Stimulated activated CD4-positive, alpha-beta T cell treated with anti-CD3 and anti-CD28 coated beads, Interleukin-1b, Interleukin-23, amount 100 ng/mL, for 24 hours (primary cell): ENCODE measurements at regions not wholly inside any gene's neighbourhood (a gene's known extent, or its start where the extent isn't known, plus 50 kb on each side); places are given as distances from the start of the nearest gene placed in this dataset.

Source experiments
- DNase-seq, 4 experiments: peaks; one replicate each; pipeline ENCODE4 v3.0.0-alpha.2; 2020; ENCODE audit warnings: low read depth in 4 of 4, low spot score in 1 of 4

- no peak for DNase-seq
These were observed 115.5 kb downstream of the LHX9 start for GRCh38 chr1:198032668-198033067.

- no peak for DNase-seq
These were observed 115.9 kb upstream of the NEK7 start for GRCh38 chr1:198040880-198041279.

DNA sequence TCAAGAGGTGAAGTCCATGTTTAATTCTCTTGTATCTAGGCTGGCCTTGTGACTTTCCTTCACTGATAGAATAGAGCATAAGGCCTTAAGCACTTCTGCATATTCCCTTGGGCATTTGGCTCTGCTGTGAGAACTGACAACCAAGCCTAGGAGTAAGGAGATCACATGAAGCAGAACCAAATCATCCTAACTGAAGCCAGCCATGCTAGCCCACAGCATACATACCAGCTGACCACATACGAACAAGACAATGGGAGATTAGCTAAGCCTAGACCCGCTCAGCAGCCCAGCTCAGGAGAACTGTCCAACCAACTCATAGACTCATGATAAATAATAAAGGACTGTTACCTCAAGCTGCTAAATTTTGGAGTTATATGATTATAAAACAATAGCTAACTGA is 114.6 kb upstream of the NEK7 start:
- no peak for DNase-seq

DNA sequence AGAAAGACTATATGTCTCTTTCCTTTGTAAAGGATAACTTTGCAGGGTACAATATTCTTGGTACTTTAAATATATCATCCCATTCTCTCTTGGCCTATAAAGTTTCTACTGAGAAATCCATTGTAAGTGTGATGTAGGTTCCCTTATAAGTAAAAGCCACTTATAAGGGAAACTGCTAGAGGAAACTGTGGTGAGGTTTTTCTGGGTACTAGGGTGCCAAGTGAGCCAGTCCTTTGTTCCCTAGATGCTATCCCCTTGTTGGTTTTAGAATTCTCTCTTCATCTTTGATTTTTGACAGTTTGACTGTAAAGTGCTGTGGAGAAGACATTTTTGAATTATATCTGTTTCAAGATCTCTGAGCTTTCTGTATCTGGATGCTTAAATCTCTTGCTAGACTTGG is 108.9 kb upstream of the NEK7 start:
- no peak for DNase-seq

DNA sequence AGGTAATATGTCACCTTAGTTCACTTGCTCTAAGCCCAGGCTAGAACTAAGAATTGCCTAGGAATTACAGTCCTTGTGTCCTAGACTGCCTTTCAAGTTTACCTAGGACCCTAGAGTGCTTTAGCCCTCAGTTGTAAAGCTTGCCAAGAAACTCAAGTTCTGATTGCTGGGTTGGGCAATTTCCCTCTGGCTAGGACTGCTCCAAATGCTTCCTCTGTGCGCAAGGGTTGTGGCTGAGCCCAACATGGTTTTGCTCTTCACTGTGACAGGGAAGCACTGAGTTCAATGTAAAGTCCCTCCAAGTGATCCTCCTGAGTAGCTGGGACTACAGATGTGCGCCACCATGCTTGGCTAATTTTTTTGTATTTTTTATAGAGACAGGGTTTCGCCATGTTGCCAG is 102.3 kb upstream of the NEK7 start:
- no peak for DNase-seq

GRCh38 chr1:198056255-198056654 is 100.5 kb upstream of the NEK7 start:
- peak in 1 of 4 experiments; percentile 0 for DNase-seq

GRCh38 chr1:198064181-198064580 is 92.6 kb upstream of the NEK7 start:
- DNase-seq, result no peak

DNA sequence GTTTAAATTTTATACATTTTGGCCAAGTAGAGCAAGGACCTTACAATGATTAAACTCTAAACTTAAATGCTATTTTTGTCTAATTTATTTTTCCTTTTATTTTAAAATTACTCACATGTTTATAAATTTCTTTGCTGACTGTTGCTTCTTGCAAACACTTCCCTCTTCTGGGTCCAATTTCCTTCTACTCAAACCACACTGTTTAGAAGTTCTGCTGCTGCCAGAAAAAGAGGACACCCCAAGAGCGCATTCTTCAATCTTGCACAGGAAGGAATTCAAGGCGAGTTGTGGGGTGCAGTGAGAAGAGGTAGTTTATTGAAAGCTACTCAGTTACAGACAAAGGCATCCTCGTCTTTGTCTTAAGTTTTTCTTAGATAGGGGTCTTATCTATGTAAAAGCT is 88.5 kb upstream of the NEK7 start:
- DNase-seq, result no peak

DNA sequence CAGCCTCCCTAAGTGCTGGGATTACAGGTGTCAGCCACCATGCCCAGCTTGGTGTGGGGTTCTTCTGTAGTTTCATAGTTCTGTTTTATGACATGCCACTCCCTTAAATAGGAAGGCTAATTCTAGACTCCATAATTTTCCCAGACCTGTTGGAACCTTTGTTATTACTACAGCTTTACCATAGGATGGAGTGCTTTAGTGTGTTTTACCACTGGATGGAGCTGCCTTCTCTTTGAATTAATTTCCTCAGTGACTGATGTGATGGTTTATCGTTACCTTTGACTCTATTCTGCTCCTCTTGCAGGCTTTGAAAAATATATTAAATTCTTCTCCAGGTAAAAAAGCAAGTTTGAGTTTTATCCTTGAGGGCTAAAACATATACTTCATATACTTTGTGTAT is 84.6 kb upstream of the NEK7 start:
- DNase-seq, result no peak

- DNase-seq, result no peak
These were observed 81.5 kb upstream of the NEK7 start for GRCh38 chr1:198075296-198075695.

- DNase-seq, result no peak
These were observed 77.3 kb upstream of the NEK7 start for GRCh38 chr1:198079432-198079951.

GRCh38 chr1:198082576-198082975 is 74.2 kb upstream of the NEK7 start:
- no peak for DNase-seq

GRCh38 chr1:198083549-198083948 is 73.2 kb upstream of the NEK7 start:
- no peak for DNase-seq

DNA sequence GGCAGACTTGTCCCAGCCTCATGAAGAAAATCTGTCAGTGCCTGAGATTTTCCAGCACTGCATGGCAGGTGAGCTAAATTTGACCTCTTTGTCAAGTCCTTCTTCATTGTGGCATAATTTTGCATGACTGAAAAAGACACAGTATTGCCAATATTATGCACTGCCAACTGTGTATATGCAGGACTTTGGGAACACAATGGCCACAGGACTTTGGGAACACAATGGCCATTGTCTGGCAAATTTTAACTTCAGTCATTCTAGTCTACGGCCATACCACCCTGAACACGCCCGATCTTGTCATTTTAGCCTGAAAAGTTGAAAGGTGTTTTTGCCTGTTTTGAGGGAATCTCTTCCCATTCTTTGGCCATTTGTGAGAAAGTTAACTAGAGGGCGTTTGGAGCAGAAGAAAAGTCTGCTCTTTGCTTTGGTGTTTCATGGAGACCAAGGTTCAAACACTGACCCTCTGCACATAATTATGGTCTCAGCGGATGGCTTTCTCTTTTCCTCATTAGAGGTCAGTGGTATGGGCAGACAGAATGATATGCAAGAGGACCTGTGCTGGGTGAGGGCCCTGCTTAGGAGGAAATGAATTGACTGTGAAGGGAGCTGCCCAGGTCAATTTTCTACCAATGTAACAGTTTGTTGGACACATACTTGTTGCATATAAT is 72.4 kb upstream of the NEK7 start:
- DNase-seq, result no peak

DNA sequence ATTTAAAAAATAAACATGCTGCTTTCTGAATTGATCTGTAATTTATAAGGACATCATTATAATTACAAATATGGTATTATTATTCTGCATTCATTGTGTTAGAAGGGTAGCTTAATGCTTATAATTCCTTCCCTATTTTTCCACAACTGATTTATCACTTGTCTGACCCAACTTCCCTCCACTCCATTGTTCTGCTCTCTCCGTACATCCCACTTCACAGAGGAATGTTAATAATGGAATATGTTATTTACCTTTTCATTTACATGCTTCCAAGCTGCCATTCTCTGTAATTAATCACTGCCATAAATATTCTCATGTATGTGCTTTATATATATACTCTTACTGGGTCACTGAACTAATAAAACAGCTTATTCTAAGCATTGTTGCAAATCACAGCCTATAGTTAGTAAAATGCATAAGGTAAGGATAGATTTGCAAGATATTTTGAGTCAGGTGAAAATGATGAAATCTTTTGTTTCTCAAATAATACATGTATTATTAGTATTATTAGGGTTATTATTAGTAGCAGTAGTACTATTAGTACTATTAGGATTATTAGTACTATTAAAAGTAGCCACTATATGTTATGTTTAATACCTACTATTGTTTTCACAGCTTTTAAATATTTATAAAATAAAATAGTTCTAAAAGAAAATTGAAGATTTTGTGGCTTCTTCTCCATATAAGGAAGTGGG is 70.6 kb upstream of the NEK7 start:
- DNase-seq, result no peak

GRCh38 chr1:198087831-198088230 is 69.0 kb upstream of the NEK7 start:
- no peak for DNase-seq

DNA sequence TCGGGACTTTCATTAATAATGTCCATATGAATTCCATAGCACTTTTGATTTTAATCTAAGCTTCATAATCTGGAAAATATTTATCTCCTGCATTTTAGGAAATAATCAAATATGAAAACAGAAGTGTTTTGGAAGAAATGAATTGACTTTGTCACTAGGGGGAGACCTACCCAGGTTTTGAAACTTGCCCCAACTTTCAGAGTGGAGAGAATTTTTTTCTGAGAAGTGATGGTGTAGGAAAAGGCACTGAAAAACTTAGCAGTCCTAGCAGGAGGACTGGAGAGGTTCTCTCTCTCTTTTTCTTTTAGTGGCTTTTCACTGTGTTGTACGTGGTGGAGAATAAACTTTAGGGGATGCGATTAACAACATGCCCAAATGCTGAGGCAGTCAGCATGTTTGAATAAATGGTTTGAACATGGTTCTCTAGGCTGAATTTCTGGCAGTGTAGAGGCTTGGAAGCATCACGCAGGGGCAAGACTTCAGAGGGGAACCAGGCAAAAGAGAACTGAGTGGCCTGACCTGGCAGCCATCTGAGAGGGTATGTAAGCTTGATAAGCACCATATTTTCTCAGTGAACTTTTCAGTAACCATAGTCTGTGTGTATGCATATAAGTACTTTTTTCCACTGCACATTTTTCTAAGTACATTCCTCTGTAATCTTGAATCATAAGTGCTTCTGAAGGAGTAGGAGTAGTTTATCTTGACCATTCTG is 68.3 kb upstream of the NEK7 start:
- no peak for DNase-seq

DNA sequence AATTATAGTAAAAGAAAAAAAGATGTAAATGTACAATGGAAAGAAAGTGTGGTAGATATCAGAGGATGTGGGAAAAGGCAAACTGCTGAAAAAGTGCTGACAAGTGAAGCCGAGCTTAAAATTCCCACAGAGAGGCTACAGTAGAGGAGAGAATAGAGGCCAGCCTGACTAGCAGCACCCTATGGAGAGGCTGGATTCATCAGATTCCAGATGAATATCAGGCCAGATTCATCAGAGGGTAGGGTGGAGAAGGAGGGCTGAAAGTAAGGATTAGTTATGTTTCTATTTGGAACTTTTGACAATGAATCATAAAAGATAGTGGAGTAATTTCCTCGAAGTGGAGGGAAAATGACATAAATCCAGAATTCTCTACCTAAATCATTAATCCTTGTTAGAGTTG is 60.4 kb upstream of the NEK7 start:
- DNase-seq, result no peak

DNA sequence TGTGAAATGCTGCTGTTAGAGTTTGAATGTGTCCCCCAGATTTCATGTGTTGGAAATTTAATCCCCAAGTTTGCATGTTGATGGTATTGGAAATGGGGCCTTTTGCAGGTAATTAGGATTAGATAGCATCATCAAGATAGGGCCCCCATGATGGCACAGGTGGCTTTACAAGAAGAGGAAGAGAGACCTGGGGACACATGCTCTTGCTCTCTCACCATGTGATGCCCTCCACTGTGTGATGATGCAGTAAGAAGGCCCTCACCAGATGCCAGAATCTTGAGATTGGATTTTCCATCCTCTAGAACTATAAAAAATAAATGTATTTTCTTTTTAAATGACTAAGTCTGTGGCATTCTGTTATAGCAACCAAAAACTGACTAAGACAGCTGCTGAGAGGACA is 57.0 kb upstream of the NEK7 start:
- DNase-seq, result no peak

DNA sequence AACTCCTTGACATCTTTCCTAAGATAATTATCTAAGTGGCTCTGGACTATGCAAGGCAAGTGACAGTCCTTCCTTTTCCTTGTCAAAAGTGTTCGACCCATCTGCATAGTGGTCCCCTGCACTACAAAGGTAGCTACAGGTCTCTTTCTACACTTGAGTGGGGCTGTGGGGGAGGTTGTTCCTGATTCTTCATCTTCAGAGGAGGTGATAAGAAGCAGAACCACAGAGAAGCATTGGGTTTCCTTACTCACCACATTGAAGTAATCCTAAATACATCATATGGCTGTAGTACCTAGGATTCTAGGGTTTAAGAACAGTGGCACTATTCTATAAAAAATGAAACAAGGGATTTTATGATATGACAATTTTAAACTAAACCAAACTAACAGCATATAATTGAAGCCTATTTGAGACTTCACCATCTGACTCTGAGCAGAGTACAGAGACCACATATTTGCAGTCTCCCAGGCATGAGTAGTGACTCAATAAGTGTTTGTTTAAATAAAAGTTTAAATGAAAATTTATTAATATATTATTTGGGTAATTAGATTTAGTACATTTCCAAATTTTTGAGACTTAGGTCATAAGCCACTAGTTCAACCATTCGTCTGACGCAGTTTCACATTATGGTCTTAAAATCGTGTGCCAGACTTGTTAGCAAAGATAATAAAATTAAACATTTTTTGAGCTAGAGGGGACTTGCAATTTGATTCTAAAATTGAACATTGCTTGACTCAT is 54.9 kb upstream of the NEK7 start:
- no peak for DNase-seq

- DNase-seq, result no peak
These were observed 54.4 kb upstream of the NEK7 start for GRCh38 chr1:198102454-198102827.

GRCh38 chr1:198105185-198105584 is 51.6 kb upstream of the NEK7 start:
- no peak for DNase-seq
